HCT116 (cell line): ENCODE measurements at regions not wholly inside any gene's neighbourhood (a gene's known extent, or its start where the extent isn't known, plus 50 kb on each side); places are given as distances from the start of the nearest gene placed in this dataset.

Source experiments
- ATAC-seq: fragments of 200-7000 bp; cut with Tn5 transposase; 2 replicates; pipeline ENCODE4 v1.9.1; 2020; ENCODE audit warnings: mild to moderate bottlenecking, moderate library complexity
- BruUV-seq: library from RNA; stranded (reverse); fragments of 400-500 nt; replicated peaks from 2 replicates; lab custom pipeline; 2021; lab: Mats Ljungman, UMichigan
- CTCF ChIA-PET: fragments of 300-600 bp; sonication (Branson Sonifier 250); formaldehyde crosslinking; loops from one replicate; lab custom pipeline; 2021; ENCODE audit warnings: antibody characterized with exemption; lab: Charles Lee
- POLR2A ChIA-PET: fragments of 300-600, 350-600 bp; sonication (Branson Sonifier 250); formaldehyde crosslinking; loops from one replicate; lab custom pipeline; 2021; ENCODE audit warnings: antibody characterized with exemption; lab: Charles Lee
- RAD21 ChIA-PET, 2 experiments: fragments of 300-600 bp; sonication (Branson Sonifier 250); formaldehyde crosslinking; loops; one replicate each; lab custom pipeline; 2023; ENCODE audit warnings: low total read pairs in 2 of 2; ENCODE audit not compliant: uncharacterized antibody in 2 of 2, unreplicated experiment in 2 of 2, low non-redundant PET in 1 of 2; lab: Charles Lee
- DNase-seq: peaks from one replicate; pipeline ENCODE4 v3.0.0-alpha.2; 2010; ENCODE audit warnings: low read depth, low spot score
- H2AFZ ChIP-seq: fragments of 200-600 bp; shearing (Covaris generic), sonication (generic); 2 replicates; pipeline ENCODE4 v1.6.1; 2017; ENCODE audit warnings: low read depth, mixed run types, mixed read lengths, antibody characterized with exemption, low read length; ENCODE audit not compliant: poor library complexity, severe bottlenecking
- H3K27ac ChIP-seq: 2 replicates; pipeline ENCODE4 v1.5.1; 2012; ENCODE audit warnings: low read depth, low read length
- H3K27me3 ChIP-seq: fragments of 200-600 bp; sonication (generic); 2 replicates; pipeline ENCODE4 v1.6.1; 2016; ENCODE audit warnings: mixed run types, low read length, mixed read lengths; ENCODE audit not compliant: insufficient read depth
- H3K36me3 ChIP-seq, 2 experiments: fragments of 200-500 bp in 1 of 2; fragments of 200-600 bp in 1 of 2; sonication (Bioruptor generic) in 1 of 2; sonication (generic) in 1 of 2; 2 replicates each; pipeline versions ENCODE4 v1.5.1 to v1.6.1; 2014 to 2016; ENCODE audit warnings: low read length in 2 of 2, inconsistent platforms in 1 of 2, mixed read lengths in 1 of 2, mixed run types in 1 of 2; ENCODE audit not compliant: insufficient read depth in 2 of 2, control insufficient read depth in 1 of 2
- H3K4me1 ChIP-seq, 2 experiments: fragments of 200-600 bp in 1 of 2; sonication (generic) in 1 of 2; 2 replicates each; pipeline versions ENCODE4 v1.5.1 to v1.6.1; 2012 to 2017; ENCODE audit warnings: low read length in 2 of 2, inconsistent platforms in 1 of 2, mild to moderate bottlenecking in 1 of 2, mixed read lengths in 1 of 2, mixed run types in 1 of 2, moderate library complexity in 1 of 2; ENCODE audit not compliant: insufficient read depth in 2 of 2, control insufficient read depth in 1 of 2
- H3K4me2 ChIP-seq: fragments of 200-600 bp; sonication (generic); 2 replicates; pipeline ENCODE4 v1.6.1; 2017; ENCODE audit warnings: mixed run types, low read length, mixed read lengths
- H3K4me3 ChIP-seq, 2 experiments: fragments of 200-600 bp in 1 of 2; sonication (generic) in 1 of 2; replicated peaks in 1 of 2; 2 replicates each; pipeline ENCODE4 v1.5.1; 2011 to 2016; ENCODE audit warnings: low read length in 2 of 2, control low read depth in 1 of 2, low read depth in 1 of 2, mild to moderate bottlenecking in 1 of 2, mixed read lengths in 1 of 2, mixed run types in 1 of 2
- H3K79me2 ChIP-seq: fragments of 200-600 bp; sonication (generic); 2 replicates; pipeline ENCODE4 v1.6.1; 2017; ENCODE audit warnings: mild to moderate bottlenecking, mixed run types, low read length, moderate library complexity, mixed read lengths; ENCODE audit not compliant: insufficient read depth
- H3K9ac ChIP-seq: fragments of 200-600 bp; sonication (generic); 2 replicates; pipeline ENCODE4 v1.6.1; 2016; ENCODE audit warnings: low read length, mixed read lengths
- H3K9me2 ChIP-seq: fragments of 200-600 bp; sonication (generic), shearing (Covaris generic); 2 replicates; pipeline ENCODE4 v1.6.1; 2017; ENCODE audit warnings: mixed run types, mild to moderate bottlenecking, moderate library complexity; ENCODE audit not compliant: insufficient read depth
- H3K9me3 ChIP-seq, 2 experiments: fragments of 200-500 bp in 1 of 2; fragments of 200-600 bp in 1 of 2; sonication (Bioruptor generic) in 1 of 2; sonication (generic) in 1 of 2; 2 replicates each; pipeline ENCODE4 v1.6.1; 2014 to 2017; ENCODE audit warnings: low read length in 2 of 2, mixed read lengths in 2 of 2, inconsistent platforms in 1 of 2, low read depth in 1 of 2, mild to moderate bottlenecking in 1 of 2, mixed run types in 1 of 2, moderate library complexity in 1 of 2; ENCODE audit not compliant: control insufficient read depth in 1 of 2, insufficient read depth in 1 of 2
- H4K20me1 ChIP-seq: fragments of 200-600 bp; sonication (generic), shearing (Covaris generic); 2 replicates; pipeline ENCODE4 v1.6.1; 2017; ENCODE audit warnings: mixed run types, mild to moderate bottlenecking, moderate library complexity; ENCODE audit not compliant: insufficient read depth
- CBX3 ChIP-seq: IDR thresholded peaks from 2 replicates; pipeline ENCODE4 v1.6.1; 2012; ENCODE audit warnings: low read depth
- ELF1 ChIP-seq: IDR thresholded peaks from 2 replicates; pipeline ENCODE4 v1.6.1; 2012; ENCODE audit warnings: low read depth, borderline replicate concordance
- FOSL1 ChIP-seq: IDR thresholded peaks from 2 replicates; pipeline ENCODE4 v1.6.1; 2012; ENCODE audit warnings: low read depth
- POLR2A ChIP-seq: IDR thresholded peaks from 2 replicates; pipeline ENCODE4 v1.7.0; 2011; ENCODE audit warnings: borderline replicate concordance; ENCODE audit not compliant: insufficient read depth, insufficient read length; ENCODE audit errors: extremely low read depth
- RAD21 ChIP-seq: IDR thresholded peaks from 2 replicates; pipeline ENCODE4 v1.6.1; 2012; ENCODE audit warnings: low read depth, mild to moderate bottlenecking
- SIN3A ChIP-seq: IDR thresholded peaks from 2 replicates; pipeline ENCODE4 v1.6.1; 2012; ENCODE audit warnings: low read depth
- SP1 ChIP-seq: IDR thresholded peaks from 2 replicates; pipeline ENCODE4 v1.6.1; 2012; ENCODE audit warnings: low read depth
- intact Hi-C: fragments of 100-400 bp; cut with micrococcal nuclease; formaldehyde crosslinking; loops from 2 replicates; pipeline ENCODE4 v1.10.0; 2022
- TF ChIP-seq, protein P1 (sequence below): IDR thresholded peaks from 2 replicates; pipeline ENCODE4 v1.6.1; 2012

DNA sequence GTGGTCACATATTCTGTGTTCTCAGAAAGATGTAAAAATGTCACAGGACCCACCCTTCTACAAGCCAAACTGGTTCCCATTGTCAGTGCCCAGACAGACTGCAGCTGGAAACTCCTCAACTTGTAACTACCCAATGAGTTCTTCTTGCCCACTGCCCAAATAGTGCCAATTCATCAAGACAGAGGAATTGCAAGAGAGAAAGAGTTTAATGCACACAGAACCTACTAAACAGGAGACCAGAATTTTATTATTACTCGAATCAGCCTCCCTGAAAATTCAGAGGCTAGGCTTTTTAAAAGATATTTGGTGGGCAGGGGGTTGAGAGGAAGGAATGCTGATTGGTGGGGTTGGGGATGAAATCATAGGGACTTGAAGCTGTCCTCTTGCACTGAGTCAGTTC lies 184.1 kb downstream of the URB2 start:
- Histone ChIP-seq H3K4me3 (no peak overlapping the region), H4K20me1 (no peaks in the 10 kb centered on the region), H3K4me1 (no peaks in the 10 kb centered on the region), H3K27ac (no peak overlapping the region), H3K9me2 (no peaks in the 10 kb centered on the region), H3K27me3 (0 out of 2 replicates have a peak, but pooled peaks cover 5% of the 10 kb centered on the region), H2AFZ (no peak overlapping the region), H3K79me2 (no peaks in the 10 kb centered on the region), H3K9ac (no peak overlapping the region), H3K4me2 (no peak overlapping the region), H3K9me3 (peaks cover 3 to 10% of the 10 kb centered on the region in 2 experiments; a peak in 2 of 4 replicates), H3K36me3 (no peaks in the 10 kb centered on the region)
- TF ChIP-seq, protein P1, sequence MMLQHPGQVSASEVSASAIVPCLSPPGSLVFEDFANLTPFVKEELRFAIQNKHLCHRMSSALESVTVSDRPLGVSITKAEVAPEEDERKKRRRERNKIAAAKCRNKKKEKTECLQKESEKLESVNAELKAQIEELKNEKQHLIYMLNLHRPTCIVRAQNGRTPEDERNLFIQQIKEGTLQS, result no peak
- TF ChIP-seq CBX3, result 0 out of 2 replicates have a peak, but pooled peaks have one; percentile 27
- DNase-seq (no peak), ATAC-seq (no peak)
- intact Hi-C loops, result no loop called here
- RAD21 ChIA-PET, result no interaction called here
- POLR2A ChIA-PET, result no interaction called here
- no TSS peak for BruUV-seq
- CTCF ChIA-PET, result no interaction called here

GRCh38 chr1:229810961-229811360 lies 184.9 kb downstream of the URB2 start:
- Histone ChIP-seq H3K27ac (no peak overlapping the region), H3K4me1 (no peaks in the 10 kb centered on the region), H2AFZ (no peak overlapping the region), H3K4me3 (no peak overlapping the region), H3K9ac (no peak overlapping the region), H3K27me3 (peaks cover 10% of the 10 kb centered on the region), H4K20me1 (no peaks in the 10 kb centered on the region), H3K9me2 (no peaks in the 10 kb centered on the region), H3K36me3 (no peaks in the 10 kb centered on the region), H3K79me2 (no peaks in the 10 kb centered on the region), H3K4me2 (no peak overlapping the region), H3K9me3 (peaks cover 3 to 7% of the 10 kb centered on the region in 2 experiments; a peak in 1 of 4 replicates)
- no peak for ATAC-seq
- intact Hi-C loops, result no loop called here
- ChIA-PET CTCF (no interaction called here), POLR2A (no interaction called here), RAD21 (no interaction called here)
- no peak for TF ChIP-seq SIN3A
- TF ChIP-seq SP1, result no peak
- TF ChIP-seq FOSL1, result no peak
- TF ChIP-seq ELF1, result no peak
- TF ChIP-seq POLR2A, result no peak
- TF ChIP-seq RAD21, result no peak
- no peak for TF ChIP-seq CBX3
- DNase-seq, result no peak
- BruUV-seq, result no TSS peak
